GM18505 (cell line): ENCODE measurements at regions not wholly inside any gene's neighbourhood (a gene's known extent, or its start where the extent isn't known, plus 50 kb on each side); places are given as distances from the start of the nearest gene placed in this dataset.
"Not testable (repeated sequence)": the region's sequence is repeated elsewhere in the genome, so short reads cannot be mapped to it uniquely, and the experiment has no call there.

ENCODE experiments used
- ATAC-seq: cut with Tn5 transposase; IDR thresholded peaks from one replicate; pipeline ENCODE4 v1.9.1; 2021; ENCODE audit not compliant: unreplicated experiment
- POLR2A ChIP-seq: IDR thresholded peaks from 4 replicates; pipeline ENCODE4 v1.6.1; 2011; ENCODE audit warnings: borderline replicate concordance; ENCODE audit not compliant: insufficient read depth, insufficient read length; ENCODE audit errors: extremely low read depth

- ATAC-seq, result no peak
- no peak for TF ChIP-seq POLR2A
These were observed 342.1 kb upstream of the CTSO start for GRCh38 chr4:156295676-156296195.

- TF ChIP-seq POLR2A, result no peak
- no peak for ATAC-seq
These were observed 340.9 kb upstream of the CTSO start for GRCh38 chr4:156294577-156294976.

DNA sequence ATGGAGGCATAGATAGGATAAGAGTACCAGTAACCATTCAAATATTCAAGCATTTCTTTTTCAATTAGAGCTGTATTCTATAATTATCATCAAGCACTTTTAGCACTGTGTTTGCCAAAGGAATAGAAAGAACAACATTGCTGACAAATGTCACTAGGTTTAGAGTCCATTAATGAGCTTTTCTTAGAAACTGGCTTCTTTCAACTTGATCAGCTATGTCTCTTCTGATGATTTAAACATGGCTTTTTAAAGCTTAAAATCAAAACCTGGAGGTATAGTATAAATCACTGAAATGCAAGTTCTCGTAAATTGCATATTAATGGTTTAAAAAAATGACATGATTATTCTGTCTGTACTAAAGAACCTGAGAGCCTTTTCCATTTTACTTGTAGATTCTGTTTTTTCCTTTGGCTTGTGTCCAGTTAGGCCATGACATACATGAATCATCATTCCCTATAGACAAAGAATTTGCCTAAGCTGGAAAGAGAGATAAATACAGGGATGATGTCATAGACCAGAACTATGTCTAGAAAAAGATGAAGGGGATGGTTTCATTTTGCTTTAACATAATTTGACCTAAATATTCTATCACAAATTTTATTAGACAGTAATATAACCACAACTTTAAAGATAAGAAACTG, 340.1 kb upstream of the CTSO start:
- no peak for ATAC-seq
- no peak for TF ChIP-seq POLR2A

DNA sequence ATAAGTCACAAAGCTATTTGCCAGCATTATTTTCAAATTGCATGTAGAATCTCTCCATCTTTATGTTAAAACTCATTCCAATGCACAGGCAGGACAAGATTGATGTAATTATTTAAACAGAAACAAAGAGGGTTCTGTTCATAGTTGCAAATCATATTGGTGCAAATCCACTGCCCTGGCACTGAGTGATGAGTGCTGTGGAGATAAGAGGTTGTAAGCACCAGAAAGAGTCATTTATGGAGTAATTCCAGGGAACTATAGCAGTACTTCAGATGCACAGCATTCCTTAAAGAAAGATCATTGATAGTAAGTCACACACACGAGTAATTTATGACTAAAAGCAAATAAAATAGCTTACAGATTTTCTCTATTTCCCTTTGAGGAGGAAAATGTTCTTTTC, 337.7 kb upstream of the CTSO start:
- TF ChIP-seq POLR2A, result no peak

DNA sequence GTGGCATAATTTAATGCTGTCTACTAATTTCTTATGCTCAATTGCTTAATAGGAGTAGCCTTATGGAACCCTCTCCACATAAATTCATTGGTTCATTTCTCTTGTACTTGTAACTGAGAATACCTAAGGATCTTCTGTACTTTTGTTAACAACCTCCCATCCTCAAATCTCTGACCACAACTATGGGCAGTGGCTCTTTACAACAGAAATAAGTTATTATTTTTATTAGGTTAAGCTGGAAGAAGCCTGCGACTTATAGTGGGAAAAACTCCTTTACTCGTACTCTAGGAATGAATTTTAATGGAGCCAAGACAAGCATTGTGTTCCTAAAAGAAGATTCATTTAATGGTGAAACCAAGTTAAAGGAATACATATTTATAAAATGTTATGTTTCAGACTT, 337.1 kb upstream of the CTSO start:
- TF ChIP-seq POLR2A, result no peak
- ATAC-seq, result no peak

More for the DNA sequence above, 337.7 kb upstream of the CTSO start:
- no peak for ATAC-seq

DNA sequence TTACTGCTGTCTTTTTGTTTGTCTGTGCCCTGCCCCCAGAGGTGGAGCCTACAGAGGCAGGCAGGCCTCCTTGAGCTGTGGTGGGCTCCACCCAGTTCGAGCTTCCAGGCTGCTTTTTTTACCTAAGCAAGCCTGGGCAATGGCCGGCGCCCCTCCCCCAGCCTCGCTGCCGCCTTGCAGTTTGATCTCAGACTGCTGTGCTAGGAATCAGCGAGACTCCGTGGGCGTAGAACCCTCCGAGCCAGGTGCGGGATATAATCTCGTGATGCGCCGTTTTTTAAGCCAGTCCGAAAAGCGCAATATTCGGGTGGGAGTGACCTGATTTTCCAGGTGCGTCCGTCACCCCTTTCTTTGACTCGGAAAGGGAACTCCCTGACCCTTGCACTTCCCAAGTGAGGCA, 336.4 kb upstream of the CTSO start:
- not testable (repeated sequence) for ATAC-seq

DNA sequence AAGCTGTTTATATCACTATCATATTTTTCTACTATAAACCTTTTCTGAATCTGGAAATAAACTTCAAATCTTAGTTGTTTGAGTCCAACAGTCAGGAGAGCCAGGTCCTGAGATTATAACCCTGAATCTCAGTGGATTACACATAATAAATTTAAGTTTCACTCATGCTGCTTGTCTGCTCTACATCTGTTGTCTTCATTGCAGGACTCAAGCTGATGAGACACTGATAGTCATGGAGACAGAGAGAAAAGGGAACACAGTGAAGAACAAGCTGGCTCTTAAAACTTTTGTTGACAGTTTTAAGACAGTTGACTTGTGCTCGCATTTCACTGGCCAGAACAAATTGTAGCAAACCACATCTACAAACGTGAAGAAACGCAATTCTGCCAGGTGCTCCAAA, 327.0 kb upstream of the CTSO start:
- ATAC-seq, result no peak
- TF ChIP-seq POLR2A, result no peak

DNA sequence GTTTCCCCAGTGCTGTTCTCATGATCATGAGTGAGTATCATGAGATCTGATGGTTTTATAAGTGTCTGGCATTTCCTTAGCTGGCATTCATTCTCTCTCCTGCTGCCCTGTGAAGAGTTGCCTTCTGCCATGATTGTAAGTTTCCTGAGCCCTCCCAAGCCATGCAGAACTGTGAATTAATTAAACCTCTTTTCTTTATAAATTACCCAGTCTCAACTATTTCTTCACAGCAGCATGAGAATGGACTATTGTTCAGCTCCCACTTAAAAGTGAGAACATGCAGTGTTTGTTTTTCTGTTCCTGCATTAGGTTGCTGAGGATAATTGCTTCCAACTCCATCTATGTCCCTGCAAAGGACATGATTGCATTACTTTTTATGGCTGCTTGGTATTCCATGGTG, 311.7 kb upstream of the CTSO start:
- no peak for TF ChIP-seq POLR2A
- ATAC-seq, result no peak

DNA sequence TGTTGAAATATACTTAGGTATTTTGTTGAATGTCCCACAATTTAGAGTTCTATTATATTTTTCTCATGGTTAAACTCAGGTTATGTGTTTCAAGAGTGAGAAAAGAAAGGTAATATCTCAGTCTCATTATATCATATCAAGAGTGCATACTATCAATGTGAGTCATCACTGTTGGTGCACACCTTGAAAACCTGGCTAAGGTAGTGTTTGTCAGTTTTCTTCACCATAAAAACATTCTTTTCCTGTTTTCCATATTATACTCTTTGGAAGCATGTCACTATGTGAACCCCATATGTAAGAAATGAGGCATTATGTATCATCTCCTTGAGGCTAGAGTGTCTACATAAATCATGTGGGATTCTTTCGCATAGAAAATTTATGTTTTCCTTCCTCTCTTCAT, 307.6 kb upstream of the CTSO start:
- no peak for TF ChIP-seq POLR2A
- no peak for ATAC-seq

- no peak for ATAC-seq
- TF ChIP-seq POLR2A, result no peak
These were observed 301.8 kb upstream of the CTSO start for GRCh38 chr4:156255230-156256007.

DNA sequence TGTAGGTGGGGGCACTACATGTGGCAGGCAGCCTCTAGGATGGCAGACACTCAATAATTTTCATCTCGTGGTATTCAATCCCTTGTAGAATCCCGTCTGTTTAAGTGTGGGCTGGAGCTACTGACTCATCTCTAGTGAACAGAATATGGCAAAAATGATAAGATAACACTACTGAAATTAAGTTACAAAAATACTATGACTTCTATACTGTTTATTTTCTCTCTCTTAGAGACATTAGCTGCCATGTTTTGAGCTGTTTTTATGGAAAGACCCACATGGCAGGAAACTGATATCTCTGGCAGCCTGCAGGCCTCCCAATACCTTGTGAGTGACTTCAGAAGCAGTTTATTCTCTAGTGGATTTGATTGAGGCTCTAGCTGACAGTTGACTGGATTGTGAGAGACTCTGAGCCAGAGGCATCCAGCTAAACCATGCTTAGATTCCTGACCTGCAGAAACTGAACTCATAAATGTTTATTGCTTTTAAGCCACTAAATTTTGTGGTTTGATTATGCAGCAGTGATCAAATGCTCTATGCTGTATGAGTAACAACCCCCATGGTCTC, 298.8 kb upstream of the CTSO start:
- ATAC-seq, result no peak
- TF ChIP-seq POLR2A, result no peak

- no peak for TF ChIP-seq POLR2A
- no peak for ATAC-seq
These were observed 297.9 kb upstream of the CTSO start for GRCh38 chr4:156251373-156252065.

GRCh38 chr4:156248917-156249316, 295.3 kb upstream of the CTSO start:
- no peak for ATAC-seq
- TF ChIP-seq POLR2A, result no peak
